Stimulated activated CD8-positive, alpha-beta memory T cell treated with anti-CD3 and anti-CD28 coated beads, Interleukin-12 subunit alpha, Interleukin-12 subunit beta, amount 100 ng/mL, for 1 hour (primary cell): ENCODE measurements at regions not wholly inside any gene's neighbourhood (a gene's known extent, or its start where the extent isn't known, plus 50 kb on each side); places are given as distances from the start of the nearest gene placed in this dataset.

Source experiments
- DNase-seq: peaks from one replicate; pipeline ENCODE4 v3.0.0-alpha.2; 2020; ENCODE audit warnings: low read depth

DNA sequence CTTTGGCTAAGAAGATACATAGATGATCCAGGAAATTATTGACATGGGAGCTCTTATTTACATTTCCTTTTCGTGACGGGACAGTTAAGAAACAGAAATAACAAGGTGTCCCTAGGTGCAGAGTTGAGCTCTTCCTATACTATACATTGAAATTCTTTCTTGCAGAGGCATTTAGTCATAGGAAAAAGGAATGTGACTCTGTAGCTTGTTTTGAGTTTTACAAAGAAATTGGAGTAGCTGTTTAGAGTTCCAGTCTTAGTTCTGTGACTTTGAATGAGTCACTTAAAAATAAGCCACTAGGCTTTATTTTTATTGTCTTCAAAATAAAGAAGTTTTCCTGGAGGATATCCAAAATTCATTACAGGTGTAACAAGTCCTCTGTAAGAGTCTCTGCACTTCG, 723.5 kb upstream of the SGO1 start:
- no peak for DNase-seq

DNA sequence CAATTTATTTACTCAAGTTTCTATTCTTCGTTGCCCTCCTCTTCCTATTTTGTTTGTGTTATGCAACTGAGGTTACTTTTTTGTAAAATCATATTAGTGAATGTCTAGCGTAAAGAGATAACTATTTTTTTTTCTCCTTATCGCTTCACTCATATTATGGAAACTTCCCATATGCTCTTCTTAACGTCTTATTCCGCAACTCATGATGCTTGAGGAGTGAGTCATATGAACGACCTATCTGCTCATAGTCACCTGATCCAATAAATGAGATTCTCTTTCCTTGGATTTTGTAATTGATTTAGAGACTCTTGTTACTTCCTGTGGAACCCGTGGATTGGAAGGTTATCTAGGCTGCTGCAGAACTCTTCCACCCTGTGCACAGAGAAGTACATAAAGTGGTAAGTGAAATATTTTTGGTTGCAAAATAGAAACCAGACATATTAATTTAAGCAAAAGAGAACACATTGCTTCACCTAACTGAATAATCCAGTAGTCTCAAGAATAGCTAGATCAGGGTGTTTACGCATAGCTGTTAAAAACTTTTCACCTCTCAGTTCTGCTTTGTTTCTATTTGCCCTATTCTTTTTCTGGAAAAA, 719.3 kb upstream of the SGO1 start:
- no peak for DNase-seq

DNA sequence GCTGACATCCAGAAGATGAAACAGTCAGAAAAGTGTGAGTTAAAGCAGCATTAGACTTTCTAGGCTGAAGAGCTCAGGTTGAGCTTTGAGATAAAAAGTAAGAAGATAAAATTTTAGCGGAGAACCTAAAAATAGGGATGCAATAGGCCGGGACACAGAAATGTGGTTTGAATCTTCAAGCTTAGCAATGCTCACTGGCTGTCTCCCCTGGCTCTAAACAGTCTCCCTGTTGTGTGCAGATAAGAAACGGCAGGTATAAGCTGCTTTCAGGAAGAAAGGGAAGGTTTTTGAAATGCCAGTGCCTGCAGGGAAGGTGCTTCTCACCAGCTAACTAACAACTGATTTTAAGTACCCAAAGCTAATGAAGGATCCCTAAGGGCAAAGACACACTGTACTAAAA, 718.7 kb upstream of the SGO1 start:
- no peak for DNase-seq

DNA sequence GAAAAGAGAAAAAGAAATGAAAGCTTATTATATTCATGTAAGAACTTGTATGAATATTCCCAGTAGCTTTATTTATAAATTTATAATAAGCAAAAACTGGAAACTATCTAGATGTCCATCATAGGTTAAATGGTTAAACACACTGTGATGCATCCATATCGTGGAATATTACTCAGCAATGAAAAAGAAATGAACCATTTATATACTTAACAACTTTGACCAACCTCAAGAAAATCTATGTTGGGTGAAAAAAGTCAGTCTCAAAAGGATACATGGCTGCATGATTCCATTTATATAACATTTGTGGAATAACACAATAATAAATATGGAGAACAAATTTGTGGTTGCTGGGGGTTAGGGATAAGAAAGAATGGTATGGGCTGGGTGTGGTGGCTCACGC, 713.0 kb upstream of the SGO1 start:
- no peak for DNase-seq

DNA sequence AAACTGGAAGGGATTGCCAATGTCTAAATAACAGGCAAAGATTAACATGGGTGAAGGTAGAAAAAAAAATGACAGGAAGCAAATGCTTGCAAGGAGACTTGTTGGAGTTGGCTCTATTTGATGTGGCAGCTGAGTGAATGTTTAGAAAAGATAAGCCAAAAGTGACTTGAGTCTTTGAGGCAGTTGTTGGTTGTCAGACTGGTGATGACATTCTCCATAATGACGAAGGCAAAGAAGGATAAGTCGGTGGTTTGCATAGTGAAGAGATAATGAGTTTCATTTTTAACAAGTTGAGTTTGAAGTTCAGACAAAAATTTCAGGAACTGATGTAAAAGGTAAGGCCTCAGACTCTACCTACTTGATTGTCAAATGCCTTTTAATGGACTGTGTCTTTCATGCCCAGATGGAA, 704.1 kb upstream of the SGO1 start:
- no peak for DNase-seq

DNA sequence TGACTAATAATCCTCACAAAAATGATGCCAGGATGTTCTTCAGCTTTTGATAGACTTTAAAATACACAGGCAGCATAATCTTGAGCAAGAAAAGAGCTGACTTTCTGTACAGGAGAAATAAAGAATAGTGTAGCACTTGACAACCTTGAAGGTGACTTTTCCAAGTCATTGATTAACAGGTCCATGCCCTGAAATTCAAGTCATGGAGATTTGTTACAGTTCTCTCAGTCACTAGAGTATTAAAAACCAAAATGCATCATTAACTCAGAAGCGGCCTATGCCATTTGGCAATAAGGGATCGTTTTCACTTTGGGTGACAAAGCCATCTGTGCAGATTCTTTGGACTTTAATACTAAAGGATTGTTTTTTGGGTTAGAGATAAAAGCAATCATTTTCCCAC, 692.7 kb upstream of the SGO1 start:
- DNase-seq = no peak

DNA sequence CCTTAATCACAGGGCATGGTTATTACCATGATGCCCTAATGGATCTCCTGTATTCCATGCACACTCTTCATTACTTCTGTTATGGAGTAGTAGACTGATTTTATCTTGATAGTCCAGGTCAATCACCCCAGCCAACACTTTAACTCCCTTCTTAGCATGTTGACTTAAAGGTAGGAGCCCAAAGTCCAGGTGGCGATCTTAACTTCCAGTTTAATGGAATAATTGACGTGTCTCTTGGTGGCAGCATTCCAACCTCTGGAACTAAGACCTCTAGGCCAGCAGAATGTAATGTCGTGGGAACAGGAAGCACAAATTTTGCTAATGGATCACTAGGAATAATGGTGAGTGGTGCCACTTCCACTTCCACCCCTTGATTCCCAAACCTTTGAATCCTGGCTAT, 687.2 kb upstream of the SGO1 start:
- DNase-seq = no peak

DNA sequence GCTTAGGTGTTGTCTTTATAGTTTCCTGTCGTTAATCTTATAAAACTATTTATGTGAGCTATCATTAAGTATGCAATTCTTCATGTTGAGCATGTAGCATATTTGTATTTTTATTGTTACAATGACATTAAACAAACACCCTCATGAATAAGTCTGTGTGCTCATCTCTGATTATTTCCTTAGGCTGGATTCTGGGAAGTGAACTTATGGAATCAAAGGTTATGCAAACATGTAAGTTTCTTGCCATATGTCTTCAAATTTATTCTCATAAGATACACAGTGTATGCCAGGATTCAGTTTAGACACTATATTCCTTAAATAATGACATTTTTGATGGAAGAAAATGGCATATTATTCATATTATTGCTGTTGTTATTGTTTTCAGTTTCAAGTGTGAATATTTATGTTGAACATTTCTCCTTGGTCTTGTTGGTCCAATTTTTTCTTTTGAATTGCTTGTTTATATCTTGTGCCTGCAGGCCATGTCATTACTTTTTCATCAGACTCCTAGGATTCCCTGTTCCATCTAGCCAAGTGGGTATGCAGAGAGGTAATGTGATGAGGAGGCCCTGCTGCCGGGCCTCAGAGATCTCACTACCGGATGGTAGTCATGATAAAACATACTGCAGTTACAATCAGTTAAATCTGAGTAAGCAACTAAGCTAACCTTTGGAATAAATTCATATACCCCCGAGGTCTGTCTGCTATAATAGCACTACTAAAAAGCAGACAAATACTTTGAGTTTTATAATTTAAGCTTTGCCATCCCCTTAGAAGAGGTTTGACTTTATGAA, 684.3 kb upstream of the SGO1 start:
- no peak for DNase-seq

DNA sequence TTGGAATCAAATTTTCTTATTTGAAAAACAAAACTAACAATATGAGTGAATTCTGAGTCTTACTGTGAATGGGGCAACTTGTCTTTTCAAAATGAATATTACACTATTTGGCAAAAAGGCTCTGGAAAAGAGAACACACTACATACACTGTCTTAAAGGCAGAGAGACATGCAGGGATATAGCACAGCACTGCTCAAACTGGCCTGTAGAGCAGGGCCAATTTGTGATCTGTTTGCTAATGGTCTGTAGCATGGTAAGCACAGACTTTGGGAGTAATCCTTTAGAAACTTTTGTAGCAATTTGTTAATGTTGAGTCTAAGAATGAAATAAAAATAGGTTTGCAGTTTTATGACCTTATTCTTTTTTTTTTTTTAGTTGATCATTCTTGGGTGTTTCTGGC, 679.8 kb upstream of the SGO1 start:
- DNase-seq = no peak

DNA sequence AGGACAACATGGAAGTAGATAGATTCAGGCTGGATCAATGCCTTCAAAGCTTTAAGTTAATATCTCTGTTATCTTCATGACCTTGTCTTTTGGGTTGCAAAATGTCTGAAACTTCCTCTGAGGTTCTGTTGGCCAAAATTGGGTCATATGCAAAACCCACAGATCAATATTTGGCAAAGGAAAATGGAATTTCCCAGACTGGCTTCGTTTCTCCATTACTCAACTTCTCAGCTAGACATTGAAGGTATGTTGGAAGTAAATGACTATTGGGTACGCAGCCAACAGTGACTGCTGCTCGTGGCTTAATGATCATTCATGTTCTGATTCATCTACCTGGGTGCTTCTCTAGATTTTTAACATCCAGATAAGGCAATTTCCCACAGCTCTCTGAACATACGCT, 675.4 kb upstream of the SGO1 start:
- DNase-seq = no peak

DNA sequence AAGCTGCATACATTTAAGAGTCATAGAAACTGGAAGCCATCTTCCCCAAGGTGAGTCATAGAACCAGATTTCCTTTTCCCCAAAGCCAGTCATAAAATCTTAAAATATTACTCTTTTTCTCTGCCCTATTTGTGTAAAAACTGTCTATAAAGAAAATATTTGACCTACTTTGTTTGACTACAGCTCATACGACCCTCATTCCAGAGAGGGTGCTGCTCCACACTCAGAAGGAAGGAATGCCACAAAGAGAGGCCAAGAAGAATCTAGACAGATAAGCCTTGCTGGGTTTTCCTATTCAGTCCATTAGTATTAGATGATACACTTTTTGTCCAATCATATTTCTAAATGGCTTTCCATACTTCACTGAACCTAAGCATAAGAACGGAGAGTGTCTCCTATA, 671.6 kb upstream of the SGO1 start:
- DNase-seq = no peak

DNA sequence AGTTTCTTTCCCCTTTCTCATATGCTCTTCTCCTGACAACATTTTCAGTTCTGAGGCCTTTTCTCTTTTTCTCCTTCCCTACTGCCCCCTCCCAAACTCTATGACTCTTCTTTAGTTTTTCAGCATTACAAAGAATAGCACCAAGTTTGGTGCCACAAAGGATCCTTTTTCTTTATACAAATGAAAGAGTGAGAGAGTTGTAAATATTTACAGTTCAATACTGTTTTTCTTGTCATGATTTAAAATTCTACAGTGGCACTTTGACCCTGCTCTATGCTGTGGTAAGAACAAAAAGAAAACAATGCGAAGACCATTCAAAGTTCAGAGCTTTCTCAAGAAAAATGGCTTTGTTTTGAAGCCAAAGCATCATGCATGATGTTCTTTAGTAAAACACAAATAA, 667.9 kb upstream of the SGO1 start:
- no peak for DNase-seq

DNA sequence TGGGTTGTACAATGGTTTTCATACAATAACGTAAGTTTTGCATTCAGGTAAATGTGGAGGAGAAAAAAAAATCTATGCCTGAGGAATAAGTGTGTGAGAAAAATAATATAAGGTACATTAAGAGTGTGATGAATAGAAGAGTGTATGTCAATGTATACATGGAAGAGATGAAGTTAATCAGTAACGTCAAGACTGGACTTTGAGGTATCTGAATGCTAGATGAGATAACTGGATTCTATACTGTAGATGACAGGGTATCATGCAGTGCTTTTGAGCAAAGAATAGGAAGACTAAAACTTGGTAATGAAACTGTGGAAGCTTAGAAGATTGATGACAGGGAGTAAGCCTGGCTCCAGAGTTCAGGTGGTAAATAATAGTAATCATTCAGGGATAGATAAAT, 666.7 kb upstream of the SGO1 start:
- no peak for DNase-seq

DNA sequence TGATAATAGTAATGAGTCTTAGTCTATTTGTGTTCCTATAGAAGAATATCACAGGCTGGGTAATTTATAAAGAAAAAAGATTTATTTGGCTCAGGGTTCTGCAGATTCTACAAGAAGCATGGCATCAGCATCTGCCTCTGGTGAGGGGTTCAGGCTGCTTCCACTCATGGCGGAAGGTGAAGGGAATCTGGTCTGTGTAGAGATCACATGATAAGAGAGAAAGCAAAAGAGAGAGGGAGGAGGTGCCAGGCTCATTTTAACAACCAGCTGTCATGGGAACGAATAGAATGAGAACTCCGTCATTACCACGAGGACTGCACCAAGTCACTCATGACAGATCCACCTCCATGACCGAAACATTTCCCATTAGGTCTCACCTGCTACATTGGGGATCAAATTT, 664.0 kb upstream of the SGO1 start:
- DNase-seq = no peak

DNA sequence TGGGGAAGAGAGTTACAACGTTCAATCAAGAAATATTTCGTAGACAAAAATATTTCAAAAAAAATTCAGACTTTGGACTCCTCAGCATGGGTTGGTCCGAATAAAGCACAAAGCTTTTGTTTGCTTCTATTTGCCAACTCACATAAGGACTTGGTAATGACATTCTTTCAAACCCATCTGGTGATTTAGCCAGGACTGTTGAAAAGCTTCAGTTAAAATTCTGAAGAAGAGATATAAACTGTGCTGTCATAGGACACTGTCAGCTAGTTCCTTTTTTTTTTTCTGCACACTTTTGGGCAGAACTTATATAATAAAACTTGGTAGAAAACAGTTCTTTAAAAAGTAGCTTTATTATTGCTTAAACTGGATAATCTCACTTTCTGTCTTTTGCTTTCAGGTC, 660.8 kb upstream of the SGO1 start:
- DNase-seq = no peak

DNA sequence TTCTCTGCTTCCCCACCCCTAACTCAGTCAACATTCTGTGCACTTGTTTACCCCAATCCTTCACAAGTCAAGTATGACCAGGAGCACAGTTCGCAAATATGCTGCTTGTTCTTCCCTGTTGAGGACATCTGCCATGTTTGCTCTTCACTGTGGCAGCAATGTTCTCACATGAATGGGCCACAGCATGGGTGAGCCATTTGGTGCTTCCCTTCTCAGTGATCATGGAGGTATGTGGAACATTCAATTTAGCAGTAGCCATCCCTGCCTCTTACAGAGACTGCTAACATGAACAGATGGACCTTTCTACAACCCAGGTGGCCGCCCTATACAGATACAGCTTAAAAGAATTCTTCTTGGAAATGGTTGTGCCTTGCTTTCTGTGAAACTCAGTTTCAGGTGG, 660.1 kb upstream of the SGO1 start:
- DNase-seq = no peak

DNA sequence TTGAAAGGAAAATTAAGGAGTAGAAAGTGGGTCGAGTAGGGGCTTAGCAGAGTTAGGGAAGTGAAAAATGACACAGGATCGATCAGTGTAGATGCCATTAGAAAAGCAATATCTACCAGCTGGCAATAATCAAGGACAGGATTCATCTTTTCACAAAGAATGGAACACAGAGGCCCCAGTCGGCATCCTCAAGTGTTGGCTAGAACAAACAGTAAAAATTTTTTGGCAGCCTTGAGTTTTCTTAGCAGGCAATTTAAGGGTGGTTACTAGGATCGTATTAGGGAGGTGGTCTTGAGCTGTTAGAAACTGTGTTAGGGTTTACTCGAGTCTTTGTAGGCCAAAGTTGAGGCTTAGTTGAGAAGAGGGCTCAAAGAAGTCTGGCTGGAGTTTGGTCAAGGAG, 658.8 kb upstream of the SGO1 start:
- DNase-seq = no peak

DNA sequence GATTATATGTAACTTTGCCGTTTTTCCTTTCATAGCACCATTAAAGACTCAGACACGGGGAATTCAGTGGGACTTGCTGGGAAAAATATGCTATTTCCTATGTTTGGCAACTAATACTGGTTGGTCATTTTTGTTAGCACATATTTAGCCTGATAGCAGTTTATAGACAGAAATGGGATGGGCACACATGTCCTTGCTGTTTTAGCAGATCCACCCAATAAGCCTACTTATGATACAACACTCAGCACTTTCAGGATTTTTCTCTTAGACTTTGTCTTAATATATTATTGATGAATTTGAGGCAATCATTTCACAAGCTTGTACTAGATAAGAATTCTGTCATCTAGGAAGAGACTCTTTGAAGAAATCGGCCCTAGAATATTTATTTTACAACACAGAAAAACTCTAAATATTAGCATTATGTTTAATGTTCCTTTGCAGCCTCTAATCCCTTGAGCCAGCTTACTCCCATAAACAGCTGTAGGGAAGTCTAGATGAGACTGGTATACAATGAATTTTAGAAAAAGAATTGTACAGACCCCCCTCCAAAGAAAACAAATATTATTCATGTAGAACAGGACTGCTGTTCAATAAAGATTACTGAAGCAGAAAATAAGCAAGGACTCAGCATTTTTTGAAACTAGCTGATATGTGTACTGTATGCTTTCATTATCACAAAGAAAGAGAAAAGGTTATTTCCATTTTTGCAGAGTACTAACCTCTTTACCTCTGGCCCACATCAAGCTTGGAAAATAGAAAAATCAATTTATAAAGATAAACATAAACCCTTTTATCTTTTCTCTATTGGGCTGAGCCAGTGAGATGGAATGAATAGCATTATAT, 656.8 kb upstream of the SGO1 start:
- DNase-seq = no peak

DNA sequence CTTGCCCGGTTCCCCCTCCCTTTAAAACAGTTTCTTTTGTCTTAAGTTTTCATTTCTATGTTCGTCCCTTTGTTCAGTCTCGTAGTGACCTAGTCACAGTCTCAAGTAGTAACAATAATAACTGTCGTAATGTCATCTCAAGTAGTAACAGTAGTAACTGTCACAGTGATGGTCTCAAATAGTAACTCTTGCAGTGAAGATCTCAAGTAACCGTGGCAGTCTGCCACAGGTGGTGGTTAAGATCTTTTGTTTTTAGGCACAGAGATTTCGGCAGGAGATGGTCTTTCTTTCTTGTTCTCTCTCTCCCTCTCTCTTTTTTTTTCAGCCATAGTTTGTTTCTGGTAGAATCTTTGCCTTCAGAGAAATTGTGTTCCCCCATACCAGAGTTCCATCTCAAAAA, 656.0 kb upstream of the SGO1 start:
- DNase-seq = no peak

DNA sequence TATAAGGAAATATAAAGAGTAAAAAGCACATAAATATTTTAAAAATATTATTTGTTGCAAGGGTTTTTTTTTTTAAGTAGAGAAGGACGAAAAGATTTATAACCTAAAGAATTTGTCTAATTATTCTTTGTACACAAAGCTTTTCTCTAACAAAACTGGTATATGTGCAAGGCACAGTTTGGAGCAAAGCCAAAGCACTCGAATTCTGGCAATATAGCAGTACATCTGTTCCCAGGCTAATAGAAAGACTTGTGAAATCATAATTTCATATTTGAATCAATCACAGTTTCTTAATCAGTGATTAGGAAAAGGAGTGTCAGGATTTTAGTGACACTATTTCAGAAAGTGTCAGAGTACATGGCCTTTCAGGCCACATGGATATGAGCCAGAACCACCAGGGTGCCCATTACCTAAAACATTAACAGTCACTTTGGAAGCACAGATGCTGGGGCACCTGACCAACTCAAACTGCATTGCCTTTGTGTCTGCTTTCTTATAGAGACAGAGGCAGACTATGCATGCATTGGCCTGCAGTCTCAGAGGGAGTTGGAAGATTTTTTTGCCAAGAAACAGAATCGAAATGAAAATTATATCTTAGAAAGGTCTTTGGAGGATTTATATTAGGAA, 651.8 kb upstream of the SGO1 start:
- DNase-seq = no peak

DNA sequence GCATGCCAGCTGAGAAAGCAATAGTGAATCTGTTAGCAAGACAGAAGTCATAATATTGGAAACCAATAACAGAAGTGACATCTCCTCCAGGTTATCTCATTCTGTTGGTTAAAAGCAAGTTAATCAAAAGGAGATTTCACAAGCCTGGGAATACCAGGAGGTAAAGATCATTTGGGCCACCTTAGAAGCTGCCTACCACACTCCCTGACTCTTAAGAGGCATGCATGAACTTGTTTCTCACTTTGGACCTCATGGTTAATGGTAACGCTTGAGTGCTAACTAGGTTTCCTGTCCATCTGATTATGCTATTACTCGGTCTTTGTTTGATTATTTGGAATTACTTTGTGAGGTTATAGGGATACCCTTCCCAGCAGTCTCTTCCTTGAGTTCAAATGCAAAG, 650.8 kb upstream of the SGO1 start:
- DNase-seq = no peak

DNA sequence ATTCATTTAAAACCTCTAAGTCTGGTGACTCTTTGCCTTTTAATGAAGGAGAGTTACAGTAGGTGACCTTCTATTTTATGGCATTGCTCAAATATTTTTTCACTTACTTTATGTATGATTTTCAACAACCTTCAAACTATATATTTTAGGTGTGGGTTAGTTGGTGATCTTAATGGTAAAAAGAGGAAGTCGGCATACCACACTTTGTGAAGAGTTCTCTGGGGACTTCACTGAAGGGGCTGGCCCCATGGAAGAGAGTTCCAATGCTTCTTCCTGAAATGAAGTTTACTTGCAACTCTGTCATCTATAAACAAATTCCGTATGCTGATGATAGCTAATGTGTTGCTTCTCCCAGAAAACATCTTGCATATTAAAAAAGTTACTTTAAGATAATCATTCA, 647.0 kb upstream of the SGO1 start:
- no peak for DNase-seq

DNA sequence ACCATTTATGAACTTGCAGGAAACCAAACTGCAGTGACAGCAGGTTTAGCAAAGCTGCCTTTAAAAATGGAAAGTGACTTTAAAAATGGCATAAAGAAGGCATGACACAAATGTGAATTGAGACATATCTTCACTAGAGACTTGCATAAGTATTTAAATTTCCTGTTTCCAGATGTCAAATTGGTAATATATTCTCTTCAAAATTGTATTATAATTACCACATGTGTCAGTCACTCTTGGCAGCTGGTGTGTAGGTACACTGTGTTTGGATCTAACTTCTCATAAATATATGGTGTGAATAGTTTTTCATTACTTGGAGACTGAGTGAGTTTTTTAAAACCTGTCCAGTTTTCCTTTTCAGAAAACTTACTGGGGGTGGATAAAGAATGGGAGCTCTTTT, 636.2 kb upstream of the SGO1 start:
- no peak for DNase-seq
